NB4 (cell line): ENCODE measurements at regions not wholly inside any gene's neighbourhood (a gene's known extent, or its start where the extent isn't known, plus 50 kb on each side); places are given as distances from the start of the nearest gene placed in this dataset.

Experiments used
- CTCF ChIP-seq: IDR thresholded peaks from one replicate; pipeline ENCODE4 v1.5.1; 2012; ENCODE audit warnings: low read depth, low read length
- MYC ChIP-seq: IDR thresholded peaks from 2 replicates; pipeline ENCODE4 v1.6.1; 2011; ENCODE audit warnings: low read depth, low read length
- POLR2A ChIP-seq: IDR thresholded peaks from 2 replicates; pipeline ENCODE4 v1.6.1; 2011; ENCODE audit warnings: mild to moderate bottlenecking; ENCODE audit not compliant: insufficient read length; ENCODE audit errors: extremely low read depth
- TF ChIP-seq, protein P1 (sequence below): IDR thresholded peaks from 2 replicates; pipeline ENCODE4 v1.6.1; 2011; ENCODE audit warnings: low read depth, low read length

DNA sequence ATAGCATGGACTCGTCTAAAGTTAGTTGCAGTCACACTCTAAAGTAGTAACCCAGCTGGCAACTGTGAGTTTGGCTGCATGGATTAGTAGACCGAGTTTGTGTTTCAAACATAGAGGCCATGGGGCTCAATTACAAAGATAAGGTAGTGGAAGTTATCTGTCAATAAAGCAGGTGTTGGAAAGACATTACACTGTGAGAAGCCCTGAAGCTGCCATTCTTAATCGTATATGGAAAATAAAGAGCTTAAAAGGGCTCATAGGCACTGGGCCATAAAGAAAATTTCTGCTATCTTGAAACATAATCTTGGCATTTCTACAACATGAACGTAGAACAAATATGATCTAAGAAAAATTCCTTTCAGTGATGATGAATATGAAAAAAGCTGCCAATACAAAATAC lies 837.7 kb downstream of the REEP3 start:
- TF ChIP-seq CTCF: no peak
- TF ChIP-seq POLR2A: no peak
- TF ChIP-seq MYC: no peak
- TF ChIP-seq, protein P1, sequence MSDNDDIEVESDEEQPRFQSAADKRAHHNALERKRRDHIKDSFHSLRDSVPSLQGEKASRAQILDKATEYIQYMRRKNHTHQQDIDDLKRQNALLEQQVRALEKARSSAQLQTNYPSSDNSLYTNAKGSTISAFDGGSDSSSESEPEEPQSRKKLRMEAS: no peak
